ENCODE measurements at regions not wholly inside any gene's neighbourhood (a gene's known extent, or its start where the extent isn't known, plus 50 kb on each side); places are given as distances from the start of the nearest gene placed in this dataset.
"Not testable (repeated sequence)": the region's sequence is repeated elsewhere in the genome, so short reads cannot be mapped to it uniquely, and the experiment has no call there.

DNA sequence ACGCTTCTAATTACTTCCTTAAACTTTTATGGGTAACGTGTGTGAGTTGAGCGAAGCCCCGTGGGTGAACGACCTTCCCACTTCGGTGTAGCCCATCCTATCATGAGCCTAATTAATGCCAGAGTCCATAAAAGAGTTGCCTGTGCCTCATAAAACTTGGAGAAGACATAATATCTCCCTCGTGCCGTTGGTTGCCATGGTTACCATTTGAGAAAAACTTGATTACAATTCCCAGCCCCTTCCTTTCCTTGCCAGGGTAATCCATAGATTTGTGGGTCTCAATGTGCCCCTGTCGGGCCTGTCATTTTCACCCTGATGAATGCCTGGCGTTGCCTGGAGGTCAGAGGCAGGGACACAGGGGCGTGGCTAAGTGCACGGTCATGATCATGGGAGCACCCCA is 127.1 kb downstream of the GLRX3 start:
- DNase-seq: no peak

- DNase-seq: no peak
Observed at GRCh38 chr10:130265542-130265941, 129.4 kb downstream of the GLRX3 start.

DNA sequence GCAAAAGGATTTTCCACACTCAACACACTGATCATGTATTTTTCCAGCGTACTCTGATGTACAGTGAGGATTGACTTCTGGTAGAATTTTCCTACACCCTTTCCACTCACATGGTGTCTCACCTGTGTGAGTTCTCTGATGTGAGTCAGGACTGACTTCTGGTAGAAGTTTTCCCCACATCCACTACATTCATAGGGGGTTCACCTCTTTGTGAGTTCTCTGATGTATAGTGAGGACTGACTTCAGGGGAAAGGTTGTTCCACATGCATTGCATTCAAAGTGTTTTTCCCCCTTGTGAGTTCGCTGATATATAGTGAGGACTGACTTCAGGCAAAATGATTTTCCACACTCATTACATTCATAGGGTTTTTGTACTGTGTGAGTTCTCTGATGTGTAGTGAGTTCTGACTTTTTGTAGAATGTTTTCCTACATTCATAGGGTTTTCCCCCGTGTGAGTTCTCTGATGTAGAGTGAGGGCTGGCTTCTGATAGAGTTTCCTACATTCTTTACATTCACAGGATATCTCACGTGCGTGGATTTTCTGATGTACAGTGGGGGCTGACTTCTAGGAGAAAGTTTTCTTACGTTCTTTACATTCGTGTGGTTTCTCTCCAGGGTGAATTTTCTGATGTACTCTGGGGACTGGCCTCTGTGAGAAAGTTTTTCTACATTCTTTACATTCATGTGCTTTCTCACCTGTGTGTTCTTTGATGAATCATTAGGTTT is 146.5 kb downstream of the GLRX3 start:
- DNase-seq: no peak

GRCh38 chr10:130283219-130283545 is 147.0 kb downstream of the GLRX3 start:
- DNase-seq: no peak

DNA sequence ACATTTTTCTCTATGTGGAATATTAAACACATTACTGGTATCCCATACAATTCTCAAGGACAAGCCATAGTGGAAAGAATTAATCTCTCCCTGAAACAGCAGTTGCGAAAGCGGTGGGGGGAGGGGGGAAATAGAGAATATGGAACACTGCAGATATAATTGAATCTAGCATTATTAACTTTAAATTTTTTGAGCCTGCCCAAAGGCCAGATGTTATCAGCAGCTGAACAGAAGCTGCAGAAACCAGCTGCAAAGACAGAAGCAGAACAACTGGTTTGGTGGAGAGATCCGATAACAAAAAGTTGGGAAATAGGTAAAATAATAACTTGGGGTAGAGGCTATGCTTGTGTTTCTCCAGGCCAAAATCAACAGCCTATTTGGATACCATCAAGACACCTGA is 159.6 kb downstream of the GLRX3 start:
- DNase-seq: not testable (repeated sequence)

DNA sequence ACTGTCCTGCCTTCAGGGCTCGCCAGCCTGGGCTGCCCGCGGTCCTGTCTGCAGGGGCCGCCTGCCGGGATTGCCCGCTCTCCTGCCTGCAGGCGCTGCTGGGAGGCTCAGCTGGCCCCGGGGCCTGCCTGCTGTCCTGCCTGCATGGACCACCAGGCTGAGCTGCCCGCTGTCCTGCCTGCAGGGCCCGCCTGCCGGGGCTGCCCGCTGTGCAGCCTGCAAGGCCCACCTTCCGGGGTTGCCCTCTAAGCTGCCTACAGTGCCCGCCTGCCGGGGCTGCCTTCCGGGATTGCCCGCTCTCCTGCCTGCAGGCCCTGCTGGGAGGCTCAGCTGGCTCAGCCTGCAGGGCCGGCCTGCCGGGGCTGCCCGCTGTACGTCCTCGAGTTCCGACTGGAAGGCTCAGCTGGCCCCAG is 164.4 kb downstream of the GLRX3 start:
- DNase-seq: peak; percentile 10

- peak; percentile 29 for DNase-seq
Observed at GRCh38 chr10:130301021-130301892, 165.1 kb downstream of the GLRX3 start.

GRCh38 chr10:130326954-130327353 is 190.8 kb downstream of the GLRX3 start:
- no peak for DNase-seq

GRCh38 chr10:130329792-130330191 is 193.6 kb downstream of the GLRX3 start:
- no peak for DNase-seq

DNA sequence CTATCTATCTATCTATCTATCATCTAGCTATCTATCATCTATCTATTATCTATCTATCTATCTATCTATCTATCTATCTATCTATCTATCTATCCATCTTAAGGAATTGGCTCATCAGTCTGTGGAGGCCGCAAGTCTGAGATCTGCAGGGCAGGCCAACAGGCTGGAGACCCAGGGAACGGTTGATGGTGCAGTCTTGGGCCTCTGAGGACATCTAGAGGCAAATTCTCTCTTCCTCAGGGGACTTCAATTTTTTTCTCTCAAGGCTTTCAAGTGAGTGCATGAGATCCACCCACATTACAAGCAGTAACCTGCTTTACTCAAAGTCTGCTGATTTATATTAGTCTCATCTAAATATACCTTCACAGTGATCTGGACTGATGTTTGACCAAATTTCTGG is 197.0 kb downstream of the GLRX3 start:
- no peak for DNase-seq

DNA sequence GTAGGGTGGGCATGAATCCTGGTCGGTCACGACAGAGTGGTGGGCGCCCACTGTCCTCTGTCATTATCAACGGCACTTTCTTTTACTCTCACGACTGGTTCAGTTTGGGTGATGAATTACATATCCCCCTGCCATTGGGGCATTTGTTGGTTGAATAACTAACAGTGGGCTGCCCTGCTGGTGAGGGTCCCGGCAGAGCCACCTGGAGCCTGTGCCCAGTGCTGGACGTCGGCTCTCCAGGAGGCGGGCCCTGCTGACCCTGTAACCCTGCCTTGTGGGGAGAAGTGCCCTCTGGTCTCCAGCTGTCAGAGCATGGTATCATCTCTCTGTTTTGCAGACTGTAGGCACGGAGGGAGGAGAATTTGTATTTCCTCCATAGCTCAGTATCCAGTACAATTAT is 199.1 kb downstream of the GLRX3 start:
- DNase-seq: no peak

DNA sequence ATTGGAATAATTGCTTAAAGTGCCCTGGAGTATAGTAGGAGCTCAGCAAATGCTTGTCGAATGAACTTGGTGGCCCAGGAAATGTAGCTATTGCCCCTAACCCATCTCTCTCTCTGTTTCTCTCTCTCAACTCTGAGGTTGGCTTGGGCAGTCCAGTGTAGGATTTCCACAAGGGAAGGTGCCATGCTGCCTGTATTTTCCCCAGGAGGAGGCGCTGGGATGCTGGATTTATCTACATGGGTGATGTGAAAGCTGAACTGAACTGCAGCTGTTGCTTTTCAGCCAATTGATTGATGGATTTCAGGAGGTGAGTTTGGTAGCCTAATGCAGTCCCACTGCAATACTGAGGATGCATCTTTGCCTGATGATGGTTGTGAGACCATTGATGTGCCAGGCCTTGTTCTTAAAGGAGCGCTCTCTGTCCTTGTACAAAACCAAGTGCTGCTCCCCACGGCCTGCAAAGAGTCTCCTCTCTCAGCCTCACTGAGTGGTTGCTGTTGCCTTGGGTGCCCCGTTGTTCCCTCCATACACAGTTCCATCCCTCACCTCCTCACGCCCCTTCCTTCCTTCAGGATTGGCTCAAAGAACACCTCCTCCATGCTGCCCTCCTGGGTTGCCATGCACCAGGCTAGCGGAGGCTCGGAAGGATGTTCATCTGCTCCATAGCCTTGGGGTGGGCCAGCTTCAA is 200.6 kb downstream of the GLRX3 start:
- no peak for DNase-seq

GRCh38 chr10:130337305-130337640 is 201.1 kb downstream of the GLRX3 start:
- no peak for DNase-seq

- no peak for DNase-seq
Observed at GRCh38 chr10:130337696-130338635, 201.8 kb downstream of the GLRX3 start.

DNA sequence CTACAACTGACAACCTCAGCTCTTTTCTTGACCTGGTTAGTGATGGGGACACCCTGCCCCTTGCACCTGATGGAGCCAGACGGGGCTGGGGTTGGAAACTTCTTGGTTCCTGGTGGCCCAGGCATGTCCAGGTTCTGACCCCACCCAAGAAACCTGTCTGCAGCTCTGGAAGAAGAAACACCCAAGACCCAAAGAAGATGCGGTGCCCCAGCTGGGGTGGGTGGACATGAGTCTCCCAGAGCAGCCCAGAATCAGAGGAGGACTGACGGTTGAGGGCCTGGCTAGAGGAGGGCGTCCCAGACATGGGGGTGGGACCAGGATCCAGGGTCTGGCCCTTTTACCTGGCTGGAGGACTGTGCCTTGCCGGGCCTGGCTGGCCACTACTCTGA is 202.4 kb downstream of the GLRX3 start:
- DNase-seq: no peak

DNA sequence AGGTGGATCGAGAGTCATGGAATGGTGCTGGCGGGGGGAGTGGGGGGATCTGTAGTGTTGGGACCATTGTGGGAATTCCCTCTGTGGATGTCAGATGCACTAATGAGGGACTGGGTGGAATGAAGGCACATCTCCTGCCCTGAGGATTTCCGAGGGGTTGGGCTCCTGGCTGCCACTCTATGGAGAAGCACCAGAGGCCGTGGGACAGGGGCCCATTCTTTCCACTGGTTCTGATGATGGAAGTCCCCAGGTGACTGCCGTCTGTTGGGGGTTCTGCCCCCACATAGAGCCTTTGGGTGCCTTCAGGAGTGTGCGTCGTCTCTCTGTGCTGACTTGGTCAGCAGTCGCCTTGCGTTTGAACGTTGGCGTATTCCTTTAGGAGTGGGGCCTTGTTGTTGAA is 202.9 kb downstream of the GLRX3 start:
- no peak for DNase-seq

DNA sequence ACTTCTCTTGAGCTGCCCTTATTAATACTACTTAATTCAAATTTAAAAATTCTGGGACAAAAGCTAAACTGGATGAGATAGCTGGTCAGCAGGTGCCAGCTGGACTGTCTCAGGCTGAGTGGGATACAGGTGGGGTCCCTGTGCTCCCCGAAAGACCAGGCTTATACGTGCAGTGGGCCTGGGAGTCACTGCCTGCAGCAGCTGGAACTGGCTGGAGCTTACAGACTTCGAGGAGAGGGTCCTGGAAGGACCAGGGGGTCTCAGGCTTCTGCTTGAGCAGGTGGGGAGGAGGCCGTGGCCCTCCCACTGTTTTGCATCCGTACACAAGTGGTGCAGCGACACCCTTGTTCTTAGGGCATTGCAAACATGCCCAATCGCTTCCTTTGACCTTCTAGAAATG is 203.7 kb downstream of the GLRX3 start:
- no peak for DNase-seq

DNA sequence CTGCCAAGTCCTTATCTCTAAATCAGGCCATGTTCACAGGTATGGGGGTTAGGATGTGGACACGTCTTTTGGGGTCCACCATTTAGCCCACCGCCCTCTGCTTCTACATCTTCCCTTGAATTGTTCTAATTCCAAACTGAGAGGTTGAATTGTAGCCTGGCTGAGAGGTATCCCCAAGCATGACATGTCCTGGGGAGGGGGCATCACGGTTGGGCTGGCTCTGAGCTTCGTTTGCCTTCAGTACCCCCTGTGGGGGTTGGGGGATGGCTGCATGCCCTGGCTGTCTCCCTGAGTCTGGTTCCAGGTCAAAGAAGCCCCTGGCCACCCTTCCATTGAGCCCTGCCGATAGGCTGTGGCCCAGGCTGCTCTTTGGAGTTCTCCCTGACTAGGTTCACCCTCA is 204.6 kb downstream of the GLRX3 start:
- DNase-seq: no peak

DNA sequence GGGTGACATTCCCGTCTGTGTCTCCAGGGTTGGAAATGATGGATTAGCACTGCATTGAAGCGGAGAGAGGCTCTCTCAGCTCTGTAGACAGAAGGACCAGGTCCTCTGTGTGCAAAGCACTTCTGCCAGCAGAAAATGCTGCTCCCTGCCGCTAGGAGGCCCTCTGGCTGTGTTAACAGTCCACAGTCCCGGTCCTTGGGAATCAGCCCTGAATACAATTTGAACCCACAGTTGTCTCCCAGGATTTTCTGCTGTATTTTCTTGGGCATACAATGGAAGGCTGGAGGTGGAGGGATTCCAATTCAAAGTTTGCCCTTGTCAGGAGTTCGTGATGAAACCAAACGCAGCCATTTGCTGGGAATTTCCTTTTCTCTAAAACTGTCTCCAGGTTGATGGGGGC is 205.2 kb downstream of the GLRX3 start:
- DNase-seq: no peak

DNA sequence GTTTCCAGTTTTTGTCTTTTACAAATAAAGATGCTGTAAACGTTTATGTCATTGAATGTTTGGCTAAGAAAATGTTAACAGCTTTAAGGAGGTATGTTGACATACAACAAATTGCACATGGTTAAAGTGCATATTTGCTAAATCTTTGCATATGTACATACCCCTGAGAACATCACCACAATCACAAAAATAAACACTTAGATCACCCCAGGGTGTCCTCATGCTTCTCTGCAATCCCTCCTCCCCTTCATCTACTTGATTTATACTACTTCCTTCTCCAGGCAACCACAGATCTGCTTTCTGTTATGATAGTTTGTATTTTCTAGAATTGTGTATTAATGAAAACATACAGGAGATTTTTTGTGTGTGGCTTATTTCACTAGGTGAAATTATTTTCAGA is 209.5 kb downstream of the GLRX3 start:
- DNase-seq: no peak

GRCh38 chr10:130350996-130351395 is 214.8 kb downstream of the GLRX3 start:
- DNase-seq: no peak

DNA sequence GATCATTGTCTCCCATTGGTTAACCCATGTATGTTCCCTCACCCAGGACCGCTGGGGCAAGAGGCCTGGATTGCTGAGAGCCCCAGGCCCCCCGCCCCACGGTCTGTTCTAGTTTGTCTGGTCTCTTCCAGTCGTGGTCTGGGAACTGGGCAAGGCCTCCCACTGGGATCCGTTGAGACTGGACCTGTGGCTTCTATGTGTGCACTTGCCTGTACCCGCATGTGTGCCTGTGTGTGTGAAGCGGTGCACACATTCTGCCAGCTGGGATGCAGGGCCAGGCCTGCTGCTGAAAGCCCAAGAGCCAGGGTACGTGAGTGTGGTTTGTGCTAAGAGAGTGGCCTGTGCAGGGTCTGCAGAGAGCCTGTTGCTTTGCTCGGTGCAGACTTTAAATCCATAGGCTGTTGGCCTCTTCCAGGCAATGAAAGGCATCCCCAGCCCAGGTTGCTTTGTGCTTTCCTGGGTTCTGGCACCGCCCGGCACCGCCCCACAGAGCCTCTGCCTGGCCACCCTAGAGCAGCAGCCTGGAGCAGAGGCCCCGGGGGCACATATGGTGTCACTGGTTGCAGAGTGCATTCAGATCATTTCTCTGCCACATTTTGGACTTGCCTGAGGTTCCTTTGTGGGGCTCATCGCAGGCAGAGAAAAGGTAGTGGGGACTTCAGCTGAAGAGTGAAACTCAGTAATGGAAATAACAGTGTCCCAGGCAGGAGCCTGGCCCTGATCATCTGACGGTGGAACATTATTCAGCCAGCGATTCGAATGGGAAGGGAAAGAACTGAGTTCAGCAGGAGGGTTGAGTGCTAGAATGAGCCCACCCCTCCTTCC is 215.5 kb downstream of the GLRX3 start:
- DNase-seq: no peak
